HG02938 (cell line): ENCODE measurements at regions not wholly inside any gene's neighbourhood (a gene's known extent, or its start where the extent isn't known, plus 50 kb on each side); places are given as distances from the start of the nearest gene placed in this dataset.

Experiments used
- ATAC-seq: cut with Tn5 transposase; IDR thresholded peaks from one replicate; pipeline ENCODE4 v1.9.1; 2021; ENCODE audit warnings: mild to moderate bottlenecking, moderate library complexity; ENCODE audit not compliant: unreplicated experiment

- no peak for ATAC-seq
These were observed 152.0 kb upstream of the HMCN1 start for GRCh38 chr1:185581961-185582725.

GRCh38 chr1:185581020-185581419, 153.2 kb upstream of the HMCN1 start:
- no peak for ATAC-seq

DNA sequence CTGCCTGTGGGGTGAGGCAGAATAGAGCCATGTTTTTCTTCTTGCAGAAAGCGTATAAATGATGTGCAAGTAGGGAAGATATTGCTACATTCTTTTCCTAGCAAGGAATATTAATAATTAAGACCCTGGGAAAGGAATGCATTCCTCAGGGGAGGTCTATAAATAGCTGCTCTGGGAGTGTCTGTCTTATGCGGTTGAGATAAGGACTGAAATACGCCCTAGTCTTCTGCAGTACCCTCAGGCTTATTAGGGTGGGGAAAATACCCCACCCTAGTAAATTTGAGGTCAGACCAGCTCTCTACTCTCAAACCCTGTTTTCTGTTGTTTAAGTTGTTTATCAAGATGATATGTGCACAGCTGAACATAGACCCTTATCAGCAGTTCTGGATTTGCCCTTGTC, 155.9 kb upstream of the HMCN1 start:
- ATAC-seq: no peak

DNA sequence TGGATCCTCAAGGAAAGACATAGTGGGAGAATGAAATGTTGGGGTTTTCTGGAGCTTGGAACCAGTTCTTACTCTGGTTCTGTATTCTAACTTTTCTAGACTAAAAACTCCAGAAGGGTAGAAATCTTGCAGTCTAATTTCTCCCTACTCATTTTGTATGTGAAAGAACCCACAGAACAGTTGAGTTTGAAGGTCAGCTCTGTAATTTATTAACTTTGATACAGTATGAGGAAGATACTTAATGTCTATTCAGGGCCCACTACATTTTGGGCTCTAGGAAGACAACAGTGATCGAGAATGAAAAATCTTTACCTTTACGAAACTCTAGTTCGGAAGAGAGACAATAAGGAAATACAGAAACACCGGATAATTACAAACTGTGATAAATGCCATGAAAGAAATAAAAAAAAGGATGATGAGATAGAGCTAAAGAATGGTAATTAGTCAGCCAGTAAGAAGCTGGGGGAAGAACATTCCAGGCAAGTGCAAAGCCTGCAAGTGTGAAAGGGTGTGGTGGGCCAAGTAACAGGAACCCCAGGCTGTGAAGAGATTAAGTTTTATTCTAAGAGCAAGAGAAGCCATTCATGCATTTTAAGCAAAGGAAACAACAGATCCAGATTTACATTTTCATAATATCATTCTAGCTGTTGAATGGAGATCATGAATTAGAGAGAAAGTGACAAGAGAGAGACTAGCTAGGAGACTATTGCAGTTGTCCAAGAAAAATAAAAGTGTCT, 159.9 kb upstream of the HMCN1 start:
- no peak for ATAC-seq

DNA sequence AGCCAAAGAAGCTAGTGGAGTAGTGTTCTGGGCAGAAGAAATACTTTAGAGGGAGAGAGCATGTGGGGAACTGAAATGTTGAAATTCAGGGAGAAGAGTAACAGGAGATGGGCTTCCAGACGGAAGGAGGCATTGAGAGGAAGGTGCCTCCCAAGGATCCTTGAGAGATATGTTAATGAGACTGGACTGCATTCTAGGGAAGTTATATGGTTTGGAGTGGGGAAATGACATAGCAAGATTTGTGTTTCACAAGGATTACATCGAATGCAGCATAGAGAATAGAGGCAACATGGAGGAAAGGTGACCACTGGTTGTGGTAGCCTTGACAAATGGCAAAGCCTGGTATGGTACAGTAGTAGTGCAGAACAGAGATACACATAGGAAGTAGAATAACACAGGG, 160.5 kb upstream of the HMCN1 start:
- no peak for ATAC-seq

- ATAC-seq: no peak
These were observed 161.0 kb upstream of the HMCN1 start for GRCh38 chr1:185573162-185573561.

GRCh38 chr1:185570962-185571361, 163.2 kb upstream of the HMCN1 start:
- ATAC-seq: no peak

DNA sequence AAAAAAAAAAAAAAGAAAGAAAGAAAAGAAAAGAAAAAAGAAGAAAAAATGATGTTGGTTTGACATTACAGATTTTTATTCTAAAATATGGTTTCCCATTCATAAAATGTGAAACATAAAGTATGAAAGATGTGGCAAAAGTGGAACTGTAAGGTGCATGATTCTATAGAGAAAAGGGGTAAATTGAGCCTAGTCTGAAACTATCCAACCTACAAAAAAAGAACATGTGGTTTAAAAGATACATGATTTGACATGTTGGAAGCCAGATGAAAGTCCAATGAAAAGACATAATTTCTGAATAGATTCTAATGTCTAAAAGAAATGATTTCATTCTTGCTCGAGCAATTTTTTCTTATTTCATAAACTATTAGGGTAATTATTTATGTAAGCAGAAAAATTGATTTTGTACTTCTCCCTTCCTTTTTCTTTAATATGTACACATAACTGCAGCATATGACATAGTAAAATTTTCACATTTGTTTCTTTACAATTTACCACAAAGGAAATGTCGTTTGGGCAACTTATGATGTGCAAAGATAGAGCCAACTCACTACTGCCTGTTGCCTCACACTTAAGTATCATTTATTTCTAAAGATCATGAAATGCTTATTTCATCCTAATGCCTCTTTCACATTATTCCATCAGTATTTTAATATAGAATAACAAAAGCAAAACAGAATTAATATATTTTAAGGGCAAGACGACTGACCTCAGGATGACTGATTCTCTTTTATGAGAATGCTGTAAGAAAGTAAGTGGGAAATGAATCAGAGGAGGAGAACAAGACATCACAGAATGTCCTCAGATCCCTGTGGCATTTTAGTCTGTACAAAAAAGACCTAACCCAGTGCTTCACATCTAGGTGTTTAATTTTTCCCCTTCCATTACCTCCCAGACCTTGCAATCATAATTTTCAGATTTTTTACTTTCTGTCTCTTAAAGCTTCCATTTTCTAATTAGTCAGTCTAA, 165.8 kb upstream of the HMCN1 start:
- ATAC-seq: no peak

DNA sequence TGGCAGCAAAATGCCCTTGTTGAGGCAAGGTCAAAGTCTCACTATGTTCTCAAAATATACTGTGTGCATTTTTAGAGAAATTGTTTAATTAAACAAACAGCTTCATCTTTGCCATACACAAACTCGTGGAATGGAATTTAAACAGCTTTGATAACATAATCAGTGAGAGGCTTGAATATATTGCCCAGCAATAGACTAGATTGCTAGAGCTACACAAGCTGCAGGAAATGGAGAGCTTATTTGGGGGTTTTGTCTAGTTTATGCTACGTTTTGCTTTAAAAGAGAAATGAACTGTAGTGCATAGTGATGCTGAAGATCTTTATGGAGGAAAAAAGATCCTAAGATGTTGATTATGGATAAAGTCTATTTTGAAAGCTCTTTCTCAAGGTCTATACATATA, 166.8 kb upstream of the HMCN1 start:
- ATAC-seq: no peak

DNA sequence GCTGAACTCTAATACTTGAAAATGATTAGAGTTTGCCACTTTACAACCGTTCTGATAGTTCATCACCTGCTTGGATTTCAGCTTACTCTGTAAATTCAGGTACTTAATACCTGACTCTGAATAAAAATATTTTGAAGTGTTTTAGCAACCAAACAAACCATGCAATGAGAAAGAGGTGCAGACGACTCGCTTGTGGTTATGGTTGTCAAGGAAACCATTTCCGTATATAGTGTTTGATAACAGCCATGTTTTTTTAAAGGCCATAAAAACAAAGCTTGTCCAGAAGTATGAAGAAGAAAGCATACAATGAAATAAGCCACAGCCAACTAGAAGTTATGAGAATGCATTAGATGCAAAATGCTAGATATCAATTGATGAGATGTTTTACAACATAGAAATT, 167.2 kb upstream of the HMCN1 start:
- ATAC-seq: peak; percentile 83

- ATAC-seq: no peak
These were observed 168.9 kb upstream of the HMCN1 start for GRCh38 chr1:185565302-185565701.

DNA sequence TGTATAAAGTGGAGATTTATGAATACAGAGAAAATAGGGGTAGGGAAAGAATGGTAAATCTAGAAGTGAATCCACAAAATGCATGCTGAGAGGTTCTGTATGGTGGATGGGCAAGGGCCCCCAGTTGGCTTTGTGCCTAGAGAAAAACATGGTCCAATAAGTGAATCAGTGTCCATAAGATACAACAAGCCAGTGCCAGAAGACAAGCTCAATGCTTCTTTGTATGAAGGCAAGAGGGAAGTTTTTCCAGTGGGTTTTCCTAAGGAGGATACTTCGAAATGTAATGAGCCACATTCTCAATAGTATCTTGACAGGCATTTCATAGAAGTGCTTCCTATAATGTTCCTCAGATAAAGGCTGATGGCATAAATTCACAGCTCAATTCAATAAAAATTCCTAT, 169.4 kb upstream of the HMCN1 start:
- ATAC-seq: no peak

GRCh38 chr1:185562461-185563359, 171.5 kb upstream of the HMCN1 start:
- no peak for ATAC-seq

DNA sequence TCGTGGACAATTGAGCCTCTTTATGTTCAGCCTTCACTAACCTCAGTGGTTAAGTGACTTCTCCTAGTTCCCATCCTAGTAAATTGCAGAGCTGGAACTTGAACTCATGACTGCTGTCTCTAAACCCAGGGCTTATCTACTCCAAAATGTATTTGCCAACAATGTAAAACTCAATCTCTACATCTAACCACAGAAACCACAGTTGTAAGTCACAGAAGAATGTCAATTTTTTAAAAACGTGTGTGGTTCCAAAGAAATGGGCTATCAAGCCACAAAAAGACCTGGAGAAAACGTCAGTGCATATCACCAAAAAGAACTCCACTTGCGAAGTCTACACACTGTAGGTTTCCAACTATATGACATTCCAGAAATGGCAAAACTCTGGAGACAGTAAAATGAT, 172.6 kb upstream of the HMCN1 start:
- no peak for ATAC-seq

DNA sequence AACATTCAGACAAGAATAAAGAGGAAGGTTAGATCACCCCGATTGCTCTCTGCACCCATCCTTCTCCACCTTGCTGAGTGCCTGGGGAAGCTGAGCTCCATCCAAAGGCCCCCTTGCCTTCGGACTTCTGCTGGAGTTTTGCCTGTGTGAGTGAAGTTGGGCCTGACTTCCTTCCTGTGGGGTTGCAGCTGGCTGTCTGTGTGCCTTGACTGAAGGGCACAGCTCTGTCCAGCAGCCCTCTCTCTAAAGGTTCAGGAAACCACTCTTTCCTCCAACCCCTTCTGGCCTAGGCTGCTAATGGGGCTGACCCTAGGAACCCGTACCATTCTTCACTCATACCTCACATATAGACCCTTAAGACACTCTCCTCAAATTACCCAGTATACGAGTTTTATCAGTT, 173.4 kb upstream of the HMCN1 start:
- no peak for ATAC-seq

DNA sequence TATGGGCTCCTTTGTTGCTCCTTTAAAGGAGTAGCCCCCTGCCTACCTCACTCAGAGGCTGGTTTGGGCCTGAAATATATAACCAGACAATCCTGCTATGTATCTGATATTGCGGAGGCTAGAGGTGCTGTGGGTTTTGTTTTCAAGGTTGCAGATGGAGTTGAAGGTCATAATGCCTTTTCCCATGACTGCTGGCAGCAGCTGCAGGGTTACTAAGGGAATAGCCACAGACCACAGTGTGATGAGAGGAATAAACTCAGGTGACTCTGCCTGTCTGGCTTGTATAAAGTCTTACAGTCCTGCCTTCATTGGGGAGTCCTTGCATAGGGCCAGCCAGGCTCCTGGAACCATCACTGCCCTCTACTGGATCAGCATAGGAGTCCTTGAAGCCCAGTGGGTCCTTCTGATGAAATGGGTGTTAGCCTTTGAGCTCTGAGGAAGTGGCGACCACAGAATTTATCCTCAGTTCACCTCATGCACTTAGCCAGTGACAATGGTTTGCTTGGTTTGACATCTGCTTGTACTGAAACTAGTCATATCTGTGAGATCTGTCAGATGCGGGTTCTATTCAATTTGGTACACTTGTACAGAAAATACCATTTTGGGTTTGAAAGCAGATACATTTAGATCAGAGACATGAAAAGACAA, 174.4 kb upstream of the HMCN1 start:
- ATAC-seq: peak; percentile 99

- ATAC-seq: no peak
These were observed 175.0 kb upstream of the HMCN1 start for GRCh38 chr1:185559151-185559550.

- ATAC-seq: no peak
These were observed 177.6 kb upstream of the HMCN1 start for GRCh38 chr1:185556561-185556960.

DNA sequence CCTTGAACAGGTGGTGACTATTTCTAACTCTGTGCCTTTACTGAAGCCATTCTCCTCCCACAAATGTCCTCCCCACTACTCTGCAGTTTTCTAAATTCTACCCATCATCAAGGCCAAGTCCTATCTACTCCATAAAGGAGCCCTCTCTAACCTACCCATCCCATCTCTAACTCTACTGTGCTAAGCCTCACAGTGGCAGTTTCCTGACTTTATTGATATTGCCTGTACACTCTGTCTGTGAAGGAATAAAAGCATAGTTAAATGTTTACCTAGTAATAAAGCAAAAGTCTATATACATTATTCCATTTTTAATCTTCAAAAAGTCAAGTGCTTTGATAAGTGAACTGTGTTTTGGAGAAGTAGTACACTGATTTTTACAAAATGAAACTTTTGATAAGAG, 178.4 kb upstream of the HMCN1 start:
- no peak for ATAC-seq

- ATAC-seq: no peak
These were observed 183.2 kb upstream of the HMCN1 start for GRCh38 chr1:185551008-185551407.
